ENCODE measurements at regions not wholly inside any gene's neighbourhood (a gene's known extent, or its start where the extent isn't known, plus 50 kb on each side); places are given as distances from the start of the nearest gene placed in this dataset.

- TF ChIP-seq CTCF (IDR thresholded peaks at IDR 0.05; ENCODE audit: insufficient read depth, low read length, severe bottlenecking): no peak
- FAIRE-seq (no peak), DNase-seq (ENCODE audit: low read depth) (no peak)
- Histone ChIP-seq H3K27me3 (ENCODE audit: control insufficient read depth, insufficient read depth, low read length) (no peaks in the 10 kb centered on the region), H3K4me3 (ENCODE audit: low read depth, low read length) (no peak overlapping the region), H3K36me3 (ENCODE audit: control insufficient read depth, insufficient read depth, low read length) (no peaks in the 10 kb centered on the region)
These were observed 1063.8 kb upstream of the CDH8 start for GRCh38 chr16:63100082-63100481.

DNA sequence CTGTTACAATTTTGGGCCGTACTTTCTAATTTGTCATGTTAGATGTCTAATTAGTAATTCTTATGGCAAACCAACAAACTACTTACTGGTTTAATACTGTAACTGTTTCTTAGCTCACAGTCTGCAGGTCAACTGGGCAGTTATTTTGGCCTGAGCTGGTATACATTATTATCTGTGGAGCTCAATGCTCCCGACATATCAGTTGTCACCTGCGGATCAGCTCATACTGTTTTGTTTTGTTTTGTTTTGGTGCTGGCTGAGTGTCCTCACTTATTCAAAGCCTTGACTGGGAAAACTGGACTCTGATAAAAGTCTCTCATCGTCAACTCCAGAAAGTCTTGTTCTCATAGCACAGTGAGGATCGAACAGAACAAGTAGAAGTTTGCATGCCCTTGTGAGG, 1060.6 kb upstream of the CDH8 start:
- no peak for FAIRE-seq
- H3K4me3 ChIP-seq (ENCODE audit: low read depth, low read length): no peak overlapping the region
- DNase-seq (ENCODE audit: low read depth): no peak
- TF ChIP-seq CTCF (IDR thresholded peaks at IDR 0.05; ENCODE audit: insufficient read depth, low read length, severe bottlenecking): no peak
- no peaks in the 10 kb centered on the region for H3K36me3 ChIP-seq (ENCODE audit: control insufficient read depth, insufficient read depth, low read length)
- H3K27me3 ChIP-seq (ENCODE audit: control insufficient read depth, insufficient read depth, low read length): no peaks in the 10 kb centered on the region

GRCh38 chr16:63092736-63093135, 1056.5 kb upstream of the CDH8 start:
- no peak for TF ChIP-seq CTCF (IDR thresholded peaks at IDR 0.05; ENCODE audit: insufficient read depth, low read length, severe bottlenecking)
- no peak for DNase-seq (ENCODE audit: low read depth)
- FAIRE-seq: no peak

DNA sequence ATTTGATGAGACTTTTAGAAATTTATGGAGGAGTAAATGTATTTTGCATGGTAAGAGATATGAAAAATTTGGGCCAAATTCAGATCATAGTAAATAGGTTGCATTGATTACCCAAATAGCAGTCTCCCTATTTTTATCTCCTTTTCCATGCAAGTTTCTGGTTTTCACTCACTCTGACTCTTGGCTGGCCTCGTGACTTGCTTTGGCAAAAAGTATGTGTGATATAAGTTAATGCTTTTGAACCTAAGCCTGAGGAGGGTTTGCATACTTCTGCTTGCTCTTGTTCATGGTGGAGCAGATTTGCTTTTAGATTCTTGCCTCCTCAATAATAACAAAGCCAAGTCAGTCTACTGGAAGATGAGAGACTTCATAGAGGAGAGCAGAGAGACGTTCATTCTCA, 1045.9 kb upstream of the CDH8 start:
- FAIRE-seq: no peak
- no peak for DNase-seq (ENCODE audit: low read depth)
- H3K4me3 ChIP-seq (ENCODE audit: low read depth, low read length): no peak overlapping the region
- H3K36me3 ChIP-seq (ENCODE audit: control insufficient read depth, insufficient read depth, low read length): no peaks in the 10 kb centered on the region
- no peaks in the 10 kb centered on the region for H3K27me3 ChIP-seq (ENCODE audit: control insufficient read depth, insufficient read depth, low read length)
- no peak for TF ChIP-seq CTCF (IDR thresholded peaks at IDR 0.05; ENCODE audit: insufficient read depth, low read length, severe bottlenecking)

More at GRCh38 chr16:63092736-63093135, 1056.5 kb upstream of the CDH8 start:
- H3K36me3 ChIP-seq (ENCODE audit: control insufficient read depth, insufficient read depth, low read length): no peaks in the 10 kb centered on the region
- H3K4me3 ChIP-seq (ENCODE audit: low read depth, low read length): no peak overlapping the region
- H3K27me3 ChIP-seq (ENCODE audit: control insufficient read depth, insufficient read depth, low read length): no peaks in the 10 kb centered on the region

- H3K27me3 ChIP-seq (ENCODE audit: control insufficient read depth, insufficient read depth, low read length): no peaks in the 10 kb centered on the region
- no peak overlapping the region for H3K4me3 ChIP-seq (ENCODE audit: low read depth, low read length)
- DNase-seq (ENCODE audit: low read depth) (no peak), FAIRE-seq (no peak)
- no peak for TF ChIP-seq CTCF (IDR thresholded peaks at IDR 0.05; ENCODE audit: insufficient read depth, low read length, severe bottlenecking)
- no peaks in the 10 kb centered on the region for H3K36me3 ChIP-seq (ENCODE audit: control insufficient read depth, insufficient read depth, low read length)
These were observed 1044.5 kb upstream of the CDH8 start for GRCh38 chr16:63080746-63081145.

DNA sequence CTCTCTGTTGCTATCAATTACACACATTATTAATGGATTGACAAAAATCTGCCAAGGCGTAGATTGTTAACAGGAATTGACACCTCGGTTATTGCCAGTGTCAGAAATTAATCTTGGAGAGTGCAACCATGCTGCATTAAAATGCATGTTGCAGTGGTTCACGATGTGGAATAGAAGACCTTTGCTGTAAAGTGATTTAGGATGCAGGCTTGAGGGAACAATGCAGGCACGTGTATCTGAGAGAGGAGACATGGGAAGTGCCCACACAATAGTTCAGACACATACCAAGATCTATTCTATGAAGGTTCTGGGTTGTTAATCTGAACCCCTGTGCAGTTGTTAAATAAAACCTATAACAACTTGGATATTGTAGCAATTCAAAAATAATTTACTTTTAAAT, 1032.8 kb upstream of the CDH8 start:
- FAIRE-seq (no peak), DNase-seq (ENCODE audit: low read depth) (no peak)
- Histone ChIP-seq H3K27me3 (ENCODE audit: control insufficient read depth, insufficient read depth, low read length) (no peaks in the 10 kb centered on the region), H3K4me3 (ENCODE audit: low read depth, low read length) (no peak overlapping the region), H3K36me3 (ENCODE audit: control insufficient read depth, insufficient read depth, low read length) (no peaks in the 10 kb centered on the region)
- no peak for TF ChIP-seq CTCF (IDR thresholded peaks at IDR 0.05; ENCODE audit: insufficient read depth, low read length, severe bottlenecking)

Measured in bronchial epithelial cell (primary cell).